ENCODE measurements at regions not wholly inside any gene's neighbourhood (a gene's known extent, or its start where the extent isn't known, plus 50 kb on each side); places are given as distances from the start of the nearest gene placed in this dataset.

DNA sequence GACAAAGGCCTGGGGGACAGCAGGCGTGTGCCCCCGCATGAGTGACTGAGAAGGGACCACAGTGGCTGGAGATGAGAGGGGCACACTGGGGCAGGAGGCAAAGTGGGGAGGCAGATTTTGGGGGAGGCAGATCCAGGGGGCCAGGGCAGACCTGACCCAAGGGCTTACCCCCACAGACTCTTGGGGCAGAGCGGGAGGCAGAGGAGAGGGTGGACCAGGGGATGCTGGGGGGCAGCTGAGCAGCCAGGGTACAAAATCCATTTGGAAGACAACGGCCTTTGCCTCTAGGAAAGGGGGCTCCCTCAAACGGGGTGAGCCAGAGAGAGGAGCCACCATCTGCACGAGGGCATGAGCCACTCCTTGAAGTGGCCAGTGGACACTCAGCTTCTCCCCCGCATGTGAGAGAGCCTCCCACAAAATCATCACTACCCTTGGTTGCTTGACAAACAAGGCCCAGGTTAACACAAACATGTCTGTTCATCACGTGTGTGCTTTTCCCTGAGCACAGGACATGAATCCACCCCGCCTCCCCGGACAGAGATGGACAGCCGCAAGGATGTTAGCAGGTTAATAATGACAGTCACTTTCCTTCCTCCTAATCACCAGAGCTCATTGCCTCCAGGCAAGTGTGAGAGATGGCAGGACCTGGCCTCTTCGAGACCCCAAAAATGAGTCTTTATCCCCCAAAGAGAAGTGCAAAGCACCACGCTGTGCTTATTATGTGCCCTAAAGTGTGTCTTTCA is 72.0 kb upstream of the RAB6C start:
- H3K4me1 ChIP-seq (ENCODE audit: low read length), result peaks cover 5% of the 10 kb centered on the region; the same call in 1 of the 2 replicates
- H3K9me3 ChIP-seq (ENCODE audit: low read length), result no peaks in the 10 kb centered on the region
- H3K79me2 ChIP-seq (ENCODE audit: low read length), result no peaks in the 10 kb centered on the region
- no peak overlapping the region for H3K27ac ChIP-seq (ENCODE audit: low read length)
- no peaks in the 10 kb centered on the region for H4K20me1 ChIP-seq (ENCODE audit: insufficient read depth, low read depth, low read length)
- no peak overlapping the region for H3K4me3 ChIP-seq (ENCODE audit: low read length)
- no peaks in the 10 kb centered on the region for H3K27me3 ChIP-seq (ENCODE audit: low read length)
- DNase-seq, result no peak
- no peaks in the 10 kb centered on the region for H3K9me2 ChIP-seq (replicated peaks; ENCODE audit: insufficient read depth, low read length)
- no peak overlapping the region for H3K9ac ChIP-seq (ENCODE audit: low read length)
- H2AFZ ChIP-seq (ENCODE audit: low read length), result no peak overlapping the region
- H3K36me3 ChIP-seq (ENCODE audit: insufficient read depth, low read length), result no peaks in the 10 kb centered on the region
- no peak overlapping the region for H3K4me2 ChIP-seq (ENCODE audit: low read depth, low read length, poor library complexity, severe bottlenecking)

DNA sequence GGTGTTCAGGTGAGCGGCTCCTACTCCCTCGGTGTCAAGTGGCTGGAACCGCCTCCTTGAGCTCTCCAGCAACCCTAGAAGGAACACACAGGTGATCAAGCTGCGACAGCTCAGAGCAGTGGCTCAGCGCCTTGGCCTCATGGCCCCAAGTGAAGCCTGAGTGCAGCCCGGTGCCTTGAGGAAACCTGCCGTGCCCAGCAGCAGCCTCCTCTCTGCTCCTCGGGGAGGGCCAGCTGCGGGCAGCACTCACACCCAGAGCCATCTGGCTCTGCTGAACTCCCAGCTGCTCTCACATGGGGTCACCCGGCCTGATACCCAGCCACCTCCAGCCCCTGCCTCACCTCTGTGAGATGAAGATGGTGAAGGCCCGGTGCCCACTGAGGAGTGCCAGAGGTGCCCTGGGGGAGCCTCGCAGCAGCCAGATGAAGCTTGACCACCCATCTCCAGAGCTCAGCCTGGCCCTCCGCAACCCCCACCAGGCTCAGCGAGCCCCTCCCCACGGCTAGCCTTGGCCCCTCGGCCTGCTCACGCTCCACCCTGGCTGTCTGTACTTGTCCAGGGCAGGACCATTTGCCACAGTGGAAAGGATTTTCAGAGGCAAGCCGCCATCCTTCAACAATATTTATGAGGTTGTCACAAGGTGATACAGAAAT is 70.6 kb upstream of the RAB6C start:
- no peak for DNase-seq
- H3K9ac ChIP-seq (ENCODE audit: low read length), result no peak overlapping the region
- H2AFZ ChIP-seq (ENCODE audit: low read length), result no peak overlapping the region
- no peak overlapping the region for H3K4me2 ChIP-seq (ENCODE audit: low read depth, low read length, poor library complexity, severe bottlenecking)
- no peaks in the 10 kb centered on the region for H3K9me2 ChIP-seq (replicated peaks; ENCODE audit: insufficient read depth, low read length)
- H3K4me1 ChIP-seq (ENCODE audit: low read length), result 0 out of 2 replicates have a peak, but pooled peaks cover under 1% of the 10 kb centered on the region
- no peaks in the 10 kb centered on the region for H3K27me3 ChIP-seq (ENCODE audit: low read length)
- no peaks in the 10 kb centered on the region for H4K20me1 ChIP-seq (ENCODE audit: insufficient read depth, low read depth, low read length)
- no peaks in the 10 kb centered on the region for H3K79me2 ChIP-seq (ENCODE audit: low read length)
- no peaks in the 10 kb centered on the region for H3K9me3 ChIP-seq (ENCODE audit: low read length)
- no peak overlapping the region for H3K4me3 ChIP-seq (ENCODE audit: low read length)
- no peaks in the 10 kb centered on the region for H3K36me3 ChIP-seq (ENCODE audit: insufficient read depth, low read length)
- H3K27ac ChIP-seq (ENCODE audit: low read length), result no peak overlapping the region

GRCh38 chr2:129909651-129910418 is 69.6 kb upstream of the RAB6C start:
- no peak overlapping the region for H3K4me2 ChIP-seq (ENCODE audit: low read depth, low read length, poor library complexity, severe bottlenecking)
- no peaks in the 10 kb centered on the region for H4K20me1 ChIP-seq (ENCODE audit: insufficient read depth, low read depth, low read length)
- H3K9me2 ChIP-seq (replicated peaks; ENCODE audit: insufficient read depth, low read length), result no peaks in the 10 kb centered on the region
- no peaks in the 10 kb centered on the region for H3K79me2 ChIP-seq (ENCODE audit: low read length)
- H3K27me3 ChIP-seq (ENCODE audit: low read length), result no peaks in the 10 kb centered on the region
- no peak overlapping the region for H3K4me3 ChIP-seq (ENCODE audit: low read length)
- no peaks in the 10 kb centered on the region for H3K9me3 ChIP-seq (ENCODE audit: low read length)
- no peaks in the 10 kb centered on the region for H3K36me3 ChIP-seq (ENCODE audit: insufficient read depth, low read length)
- H3K4me1 ChIP-seq (ENCODE audit: low read length), result no peaks in the 10 kb centered on the region
- no peak overlapping the region for H3K27ac ChIP-seq (ENCODE audit: low read length)
- DNase-seq, result no peak
- no peak overlapping the region for H3K9ac ChIP-seq (ENCODE audit: low read length)
- no peak overlapping the region for H2AFZ ChIP-seq (ENCODE audit: low read length)

GRCh38 chr2:129910446-129911362 is 68.8 kb upstream of the RAB6C start:
- Histone ChIP-seq H3K4me2 (ENCODE audit: low read depth, low read length, poor library complexity, severe bottlenecking) (no peak overlapping the region), H3K79me2 (ENCODE audit: low read length) (no peaks in the 10 kb centered on the region), H3K9me2 (replicated peaks; ENCODE audit: insufficient read depth, low read length) (no peaks in the 10 kb centered on the region), H3K4me3 (ENCODE audit: low read length) (no peak overlapping the region), H4K20me1 (ENCODE audit: insufficient read depth, low read depth, low read length) (no peaks in the 10 kb centered on the region), H3K9me3 (ENCODE audit: low read length) (no peaks in the 10 kb centered on the region), H3K27ac (ENCODE audit: low read length) (no peak overlapping the region), H2AFZ (ENCODE audit: low read length) (no peak overlapping the region), H3K9ac (ENCODE audit: low read length) (no peak overlapping the region), H3K4me1 (ENCODE audit: low read length) (no peaks in the 10 kb centered on the region), H3K27me3 (ENCODE audit: low read length) (no peaks in the 10 kb centered on the region), H3K36me3 (ENCODE audit: insufficient read depth, low read length) (no peaks in the 10 kb centered on the region)
- DNase-seq, result no peak

- DNase-seq, result no peak
- Histone ChIP-seq H3K4me3 (ENCODE audit: low read length) (no peak overlapping the region), H3K9me3 (ENCODE audit: low read length) (no peaks in the 10 kb centered on the region), H3K79me2 (ENCODE audit: low read length) (no peaks in the 10 kb centered on the region), H3K36me3 (ENCODE audit: insufficient read depth, low read length) (no peaks in the 10 kb centered on the region), H4K20me1 (ENCODE audit: insufficient read depth, low read depth, low read length) (no peaks in the 10 kb centered on the region), H3K9ac (ENCODE audit: low read length) (no peak overlapping the region), H3K4me1 (ENCODE audit: low read length) (no peaks in the 10 kb centered on the region), H3K27me3 (ENCODE audit: low read length) (no peaks in the 10 kb centered on the region), H3K9me2 (replicated peaks; ENCODE audit: insufficient read depth, low read length) (no peaks in the 10 kb centered on the region), H2AFZ (ENCODE audit: low read length) (no peak overlapping the region), H3K4me2 (ENCODE audit: low read depth, low read length, poor library complexity, severe bottlenecking) (no peak overlapping the region), H3K27ac (ENCODE audit: low read length) (no peak overlapping the region)
Observed at GRCh38 chr2:129911363-129912065, 68.0 kb upstream of the RAB6C start.

- no peaks in the 10 kb centered on the region for H3K36me3 ChIP-seq (ENCODE audit: insufficient read depth, low read length)
- no peaks in the 10 kb centered on the region for H3K9me3 ChIP-seq (ENCODE audit: low read length)
- H3K27ac ChIP-seq (ENCODE audit: low read length), result no peak overlapping the region
- DNase-seq, result no peak
- H2AFZ ChIP-seq (ENCODE audit: low read length), result no peak overlapping the region
- H3K9ac ChIP-seq (ENCODE audit: low read length), result no peak overlapping the region
- H3K27me3 ChIP-seq (ENCODE audit: low read length), result no peaks in the 10 kb centered on the region
- H3K4me2 ChIP-seq (ENCODE audit: low read depth, low read length, poor library complexity, severe bottlenecking), result no peak overlapping the region
- H4K20me1 ChIP-seq (ENCODE audit: insufficient read depth, low read depth, low read length), result no peaks in the 10 kb centered on the region
- no peaks in the 10 kb centered on the region for H3K9me2 ChIP-seq (replicated peaks; ENCODE audit: insufficient read depth, low read length)
- H3K79me2 ChIP-seq (ENCODE audit: low read length), result no peaks in the 10 kb centered on the region
- no peaks in the 10 kb centered on the region for H3K4me1 ChIP-seq (ENCODE audit: low read length)
- no peak overlapping the region for H3K4me3 ChIP-seq (ENCODE audit: low read length)
Observed at GRCh38 chr2:129912066-129912820, 67.2 kb upstream of the RAB6C start.
